Left colon (tissue), 2 donors: ENCODE measurements at regions not wholly inside any gene's neighbourhood (a gene's known extent, or its start where the extent isn't known, plus 50 kb on each side); places are given as distances from the start of the nearest gene placed in this dataset.
"Not testable (repeated sequence)": the region's sequence is repeated elsewhere in the genome, so short reads cannot be mapped to it uniquely, and the experiment has no call there.

Experiments
- ATAC-seq: fragments of 200-7000 bp; cut with Tn5 transposase; one replicate; pipeline ENCODE4 v1.9.1; 2020; ENCODE audit warnings: mild to moderate bottlenecking, moderate library complexity
- DNase-seq, 2 donors: peaks; one replicate each; pipeline ENCODE4 v3.0.0-alpha.2; 2020
- intact Hi-C, 2 donors: fragments of 100-400 bp; cut with DNase I in 1 of 2; cut with micrococcal nuclease in 1 of 2; formaldehyde crosslinking; loops; one replicate each; pipeline versions ENCODE4 v1.11.2 to v1.14.0; 2022; cut with DNase I, micrococcal nuclease
- donor health status: DM: no; HTN: no; CAD: no.
- donor health status: DM: yes; HTN: yes; CAD: no.

GRCh38 chrX:7435822-7436221 lies 287.9 kb upstream of the PUDP start:
- intact Hi-C loops: no loop called here
- DNase-seq: no peak
- no peak for ATAC-seq

- intact Hi-C loops: no loop called here
- DNase-seq (no peak), ATAC-seq (no peak)
These were observed 284.9 kb upstream of the PUDP start for GRCh38 chrX:7432901-7433300.

- intact Hi-C loops: no loop called here
- DNase-seq (no peak), ATAC-seq (no peak)
These were observed 272.8 kb upstream of the PUDP start for GRCh38 chrX:7420717-7421116.

- ATAC-seq: no peak
These were observed 266.8 kb upstream of the PUDP start for GRCh38 chrX:7414753-7415152.

GRCh38 chrX:7412840-7413239 lies 264.9 kb upstream of the PUDP start:
- intact Hi-C loops: no loop called here
- no peak for DNase-seq

More at GRCh38 chrX:7414753-7415152, 266.8 kb upstream of the PUDP start:
- intact Hi-C loops: no loop called here
- no peak for DNase-seq

GRCh38 chrX:7409866-7410265 lies 261.9 kb upstream of the PUDP start:
- DNase-seq (no peak), ATAC-seq (no peak)
- intact Hi-C loops: no loop called here

More at GRCh38 chrX:7412840-7413239, 264.9 kb upstream of the PUDP start:
- no peak for ATAC-seq

- intact Hi-C loops: no loop called here
- ATAC-seq: no peak
- DNase-seq: no peak
These were observed 251.4 kb upstream of the PUDP start for GRCh38 chrX:7399373-7399772.

- intact Hi-C loops: no loop called here
- ATAC-seq (no peak), DNase-seq (no peak)
These were observed 242.5 kb upstream of the PUDP start for GRCh38 chrX:7390441-7390840.

- ATAC-seq (no peak), DNase-seq (no peak)
- intact Hi-C loops: no loop called here
These were observed 241.6 kb upstream of the PUDP start for GRCh38 chrX:7389576-7389975.

GRCh38 chrX:7385131-7385530 lies 237.2 kb upstream of the PUDP start:
- intact Hi-C loops: no loop called here
- ATAC-seq (no peak), DNase-seq (no peak)

GRCh38 chrX:7378406-7378805 lies 230.5 kb upstream of the PUDP start:
- no peak for ATAC-seq
- no peak for DNase-seq
- intact Hi-C loops: no loop called here

GRCh38 chrX:7372825-7373525 lies 225.0 kb upstream of the PUDP start:
- DNase-seq: no peak
- no peak for ATAC-seq
- intact Hi-C loops: no loop called here

GRCh38 chrX:7362111-7362510 lies 214.2 kb upstream of the PUDP start:
- intact Hi-C loops: no loop called here
- ATAC-seq (no peak), DNase-seq (no peak)

GRCh38 chrX:7351926-7352325 lies 204.0 kb upstream of the PUDP start:
- intact Hi-C loops: no loop called here
- no peak for ATAC-seq
- DNase-seq: no peak

GRCh38 chrX:7347465-7347864 lies 199.5 kb upstream of the PUDP start:
- intact Hi-C loops: no loop called here
- ATAC-seq (no peak), DNase-seq (no peak)

GRCh38 chrX:7346021-7346420 lies 198.1 kb upstream of the PUDP start:
- DNase-seq (no peak), ATAC-seq (no peak)
- intact Hi-C loops: no loop called here

- ATAC-seq (no peak), DNase-seq (no peak)
- intact Hi-C loops: no loop called here
These were observed 195.2 kb upstream of the PUDP start for GRCh38 chrX:7343181-7343580.

GRCh38 chrX:7335816-7336362 lies 187.9 kb upstream of the PUDP start:
- ATAC-seq, intact Hi-C loops, DNase-seq: not testable (repeated sequence)

- DNase-seq (no peak), ATAC-seq (no peak)
- intact Hi-C loops: no loop called here
These were observed 186.4 kb upstream of the PUDP start for GRCh38 chrX:7334253-7334935.

GRCh38 chrX:7330971-7331746 lies 183.2 kb upstream of the PUDP start:
- no peak for ATAC-seq
- DNase-seq: no peak
- intact Hi-C loops: no loop called here
